HG02943 (cell line): ENCODE measurements at regions not wholly inside any gene's neighbourhood (a gene's known extent, or its start where the extent isn't known, plus 50 kb on each side); places are given as distances from the start of the nearest gene placed in this dataset.

Experiments
- ATAC-seq: cut with Tn5 transposase; IDR thresholded peaks from one replicate; pipeline ENCODE4 v1.9.1; 2021; ENCODE audit warnings: mild to moderate bottlenecking, low read depth, moderate library complexity; ENCODE audit not compliant: unreplicated experiment

DNA sequence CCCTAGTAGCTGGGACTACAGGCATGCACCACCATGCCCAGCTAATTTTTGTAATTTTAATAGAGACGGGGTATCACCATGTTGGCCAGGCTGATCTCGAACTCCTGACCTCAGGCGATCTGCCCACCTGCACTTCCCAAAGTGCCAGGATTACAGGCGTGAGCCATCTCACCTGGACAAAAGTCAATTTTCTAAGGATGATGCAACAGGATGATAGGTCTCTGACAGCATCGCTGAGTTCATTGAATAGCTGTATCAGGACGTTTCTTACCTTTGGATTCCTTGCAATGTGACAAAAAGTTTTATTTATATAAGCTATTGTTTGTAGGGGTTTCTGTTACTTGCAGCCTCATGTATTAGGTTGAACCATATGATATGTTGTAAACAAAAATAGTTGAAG, 55.5 kb upstream of the PCED1B start:
- no peak for ATAC-seq

DNA sequence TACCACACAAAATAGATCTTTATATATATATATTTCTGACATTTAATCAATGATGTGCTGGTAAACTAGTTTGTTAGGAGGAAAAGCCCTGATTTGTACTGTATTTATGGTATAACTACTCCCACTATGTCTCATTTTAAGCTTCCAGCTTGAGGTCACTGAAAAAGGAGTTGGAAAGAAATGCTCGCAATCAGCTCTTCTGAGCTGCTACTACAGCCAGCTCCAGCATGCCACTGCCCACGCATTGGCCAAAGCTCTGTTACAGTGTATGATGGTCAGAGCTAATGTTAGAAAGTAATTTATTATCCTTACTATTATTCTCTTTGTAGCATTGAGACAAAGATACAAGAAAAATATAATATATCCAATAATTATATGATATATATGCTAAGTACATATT, 55.0 kb upstream of the PCED1B start:
- no peak for ATAC-seq

DNA sequence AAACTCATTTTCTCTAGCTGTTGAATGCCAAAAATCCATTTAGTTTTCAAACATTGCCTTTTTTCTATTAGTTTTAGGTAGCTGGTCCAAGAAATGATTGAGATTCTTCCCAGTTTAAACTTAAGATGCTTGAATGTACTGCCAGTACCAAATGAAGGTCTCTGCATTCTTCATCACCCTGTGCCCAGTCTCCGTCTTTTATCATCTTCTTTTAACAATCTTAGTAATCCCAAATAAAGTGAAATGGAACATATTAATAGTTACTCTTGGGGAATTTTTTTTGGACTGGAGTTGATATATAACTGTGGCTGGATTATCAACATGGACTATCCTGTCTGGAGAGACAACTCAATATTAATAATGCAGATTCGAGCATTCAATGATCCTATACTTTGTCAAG, 54.1 kb upstream of the PCED1B start:
- no peak for ATAC-seq

DNA sequence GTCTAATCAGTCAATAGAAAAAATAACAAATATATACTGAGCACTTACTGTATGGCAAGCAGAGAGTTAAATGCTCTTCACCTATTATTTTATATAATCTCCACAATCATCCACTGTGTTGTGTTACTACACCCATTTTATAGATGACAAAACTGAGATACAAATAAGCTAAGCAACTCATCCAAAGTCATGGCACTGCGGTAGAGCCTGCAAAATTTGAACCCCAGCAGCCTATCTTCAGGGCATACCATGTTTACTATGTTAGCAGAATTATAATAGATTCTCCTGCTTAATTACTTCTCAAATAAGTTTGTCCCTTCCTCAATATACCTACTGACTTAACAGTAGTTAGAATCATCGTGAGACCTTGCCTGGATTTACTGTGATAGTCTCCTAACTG, 53.6 kb upstream of the PCED1B start:
- ATAC-seq = no peak

DNA sequence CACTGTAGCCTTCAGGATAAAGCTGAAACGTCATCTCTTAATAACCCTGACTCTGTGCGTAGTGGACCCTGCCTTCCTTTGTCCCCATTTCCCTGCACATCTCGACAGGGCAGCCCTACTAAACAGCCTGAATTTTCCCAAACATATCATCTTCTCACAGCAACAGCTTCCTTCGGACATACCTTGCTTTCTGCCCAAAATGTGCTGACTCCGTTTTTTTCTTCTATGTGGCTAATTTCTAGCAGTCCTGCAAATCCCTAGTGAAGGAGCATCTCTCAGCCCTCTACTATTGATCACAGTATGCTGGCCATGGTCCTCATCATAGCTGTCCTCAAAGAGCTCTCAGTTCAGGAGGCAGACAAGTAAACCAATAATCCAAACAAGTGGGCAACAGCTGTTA, 53.1 kb upstream of the PCED1B start:
- ATAC-seq = no peak
